GM12878 (cell line): ENCODE measurements at regions not wholly inside any gene's neighbourhood (a gene's known extent, or its start where the extent isn't known, plus 50 kb on each side); places are given as distances from the start of the nearest gene placed in this dataset.

Experiments used
- ATAC-seq: fragments of 200-7000 bp; cut with Tn5 transposase; 3 replicates; pipeline ENCODE4 v1.9.1; 2020; ENCODE audit warnings: mild to moderate bottlenecking, moderate library complexity
- BruUV-seq: library from RNA; stranded (reverse); fragments of 400-500 nt; replicated peaks from 2 replicates; lab custom pipeline; 2021; lab: Mats Ljungman, UMichigan
- CTCF ChIA-PET: fragments of 300-600 bp; sonication (Branson Sonifier 250); formaldehyde crosslinking; extraction: SDS; loops from one replicate; lab custom pipeline; 2021; ENCODE audit warnings: inconsistent platforms; lab: Yijun Ruan, JAX
- POLR2A ChIA-PET: fragments of 350-600 bp; formaldehyde crosslinking; extraction: SDS; loops from one replicate; lab custom pipeline; 2021; ENCODE audit warnings: inconsistent platforms; lab: Charles Lee
- RAD21 ChIA-PET: fragments of 300-600 bp; sonication (Branson Sonifier 250); formaldehyde crosslinking; loops from one replicate; lab custom pipeline; 2023; ENCODE audit warnings: antibody characterized with exemption; ENCODE audit not compliant: unreplicated experiment; lab: Charles Lee
- SMC1A ChIA-PET: fragments of 300-600 bp; sonication (Branson Sonifier 250); formaldehyde crosslinking; loops from one replicate; lab custom pipeline; 2023; ENCODE audit not compliant: unreplicated experiment, uncharacterized antibody; lab: Charles Lee
- DNase-seq: peaks from one replicate; pipeline ENCODE4 v3.0.0-alpha.2; 2011; ENCODE audit warnings: low read depth, low spot score
- FAIRE-seq: peaks from 3 replicates; lab custom pipeline; 2011; peaks lifted over from hg19 to GRCh38; lab: Jason Lieb, UNC
- H2AFZ ChIP-seq: 2 replicates; pipeline ENCODE4 v1.6.0; 2011; ENCODE audit warnings: low read depth, low read length, control low read depth; ENCODE audit not compliant: control insufficient read depth
- H3K27ac ChIP-seq: 2 replicates; pipeline ENCODE4 v1.5.1; 2011; ENCODE audit warnings: control low read depth; ENCODE audit not compliant: control insufficient read depth, insufficient read depth
- H3K27me3 ChIP-seq, 2 experiments: replicated peaks in 1 of 2; 2 replicates each; pipeline versions ENCODE4 v1.6.0 to v1.6.1; 2011; ENCODE audit warnings: low read length in 1 of 2; ENCODE audit not compliant: control insufficient read depth in 2 of 2, insufficient read depth in 2 of 2
- H3K36me3 ChIP-seq, 2 experiments: 2 replicates each; pipeline ENCODE4 v1.5.1; 2011; ENCODE audit warnings: low read length in 1 of 2; ENCODE audit not compliant: control insufficient read depth in 2 of 2, insufficient read depth in 2 of 2
- H3K4me1 ChIP-seq: 2 replicates; pipeline ENCODE4 v1.6.1; 2011; ENCODE audit warnings: mild to moderate bottlenecking, low read length, moderate library complexity, mixed read lengths; ENCODE audit not compliant: control insufficient read depth, insufficient read depth
- H3K4me2 ChIP-seq: 2 replicates; pipeline ENCODE4 v1.6.0; 2011; ENCODE audit warnings: control low read depth; ENCODE audit not compliant: control insufficient read depth, insufficient read depth
- H3K4me3 ChIP-seq: fragments of 200-600 bp; sonication (generic); 2 replicates; pipeline ENCODE4 v1.5.1; 2016
- H3K79me2 ChIP-seq: 2 replicates; pipeline ENCODE4 v1.6.0; 2011; ENCODE audit warnings: low read length; ENCODE audit not compliant: control insufficient read depth, insufficient read depth
- H3K9ac ChIP-seq: 2 replicates; pipeline ENCODE4 v1.8.0; 2011; ENCODE audit warnings: low read length, control low read depth, mixed read lengths; ENCODE audit not compliant: control insufficient read depth, insufficient read depth
- H3K9me3 ChIP-seq: replicated peaks from 3 replicates; pipeline ENCODE4 v1.5.1; 2011; ENCODE audit warnings: mild to moderate bottlenecking, low read length; ENCODE audit not compliant: control insufficient read depth, insufficient read depth
- H4K20me1 ChIP-seq: 2 replicates; pipeline ENCODE4 v1.6.0; 2011; ENCODE audit not compliant: control insufficient read depth, insufficient read depth
- CHD2 ChIP-seq: IDR thresholded peaks from 2 replicates; pipeline ENCODE4 v1.6.1; 2011; ENCODE audit warnings: low read depth, low read length, improper control_type of control experiment, borderline replicate concordance
- FOXM1 ChIP-seq: IDR thresholded peaks from 2 replicates; pipeline ENCODE4 v1.6.1; 2012; ENCODE audit warnings: low read depth, mild to moderate bottlenecking, inconsistent platforms, low read length, moderate library complexity
- MLLT1 ChIP-seq: fragments of 450-650 bp; IDR thresholded peaks from 2 replicates; pipeline ENCODE4 v1.6.1; 2016; ENCODE audit warnings: mild to moderate bottlenecking
- NFYB ChIP-seq: IDR thresholded peaks from 2 replicates; pipeline ENCODE4 v1.6.1; 2011; ENCODE audit warnings: low read depth, mild to moderate bottlenecking, low read length, improper control_type of control experiment, moderate library complexity; ENCODE audit not compliant: insufficient read depth
- PRDM15 ChIP-seq: fragments of 450-650 bp; formaldehyde crosslinking; IDR thresholded peaks from 2 replicates; pipeline ENCODE4 v1.4.0; 2020; ENCODE audit warnings: mild to moderate bottlenecking, moderate library complexity
- TCF12 ChIP-seq: IDR thresholded peaks from 2 replicates; pipeline ENCODE4 v1.6.1; 2011; ENCODE audit warnings: low read depth, mild to moderate bottlenecking, low read length
- YBX1 ChIP-seq: fragments of 450-650 bp; IDR thresholded peaks from 2 replicates; pipeline ENCODE4 v1.6.1; 2016; ENCODE audit warnings: antibody characterized with exemption
- WGBS: methylation state at CpG from one replicate; pipeline ENCODE4 v1.1.6; 2016; ENCODE audit warnings: low lambda C conversion rate; ENCODE audit not compliant: insufficient replicate concordance, insufficient coverage; ENCODE audit errors: missing lambda C conversion rate; 5-methylcytosine and 5-hydroxymethylcytosine counted together
- in situ Hi-C: fragments of 300-500 bp; cut with MboI; formaldehyde crosslinking; loops from 9 replicates; pipeline ENCODE4 v1.14.3; 2018; ENCODE audit warnings: mixed read lengths
- intact Hi-C: fragments of 100-400 bp; cut with micrococcal nuclease; formaldehyde crosslinking; loops from one replicate; pipeline ENCODE4 v1.14.2; 2022; ENCODE audit not compliant: unreplicated experiment
- TF ChIP-seq, protein P1 (sequence below): fragments of 450-650 bp; IDR thresholded peaks from 2 replicates; pipeline ENCODE4 v1.6.1; 2014; ENCODE audit warnings: mild to moderate bottlenecking

DNA sequence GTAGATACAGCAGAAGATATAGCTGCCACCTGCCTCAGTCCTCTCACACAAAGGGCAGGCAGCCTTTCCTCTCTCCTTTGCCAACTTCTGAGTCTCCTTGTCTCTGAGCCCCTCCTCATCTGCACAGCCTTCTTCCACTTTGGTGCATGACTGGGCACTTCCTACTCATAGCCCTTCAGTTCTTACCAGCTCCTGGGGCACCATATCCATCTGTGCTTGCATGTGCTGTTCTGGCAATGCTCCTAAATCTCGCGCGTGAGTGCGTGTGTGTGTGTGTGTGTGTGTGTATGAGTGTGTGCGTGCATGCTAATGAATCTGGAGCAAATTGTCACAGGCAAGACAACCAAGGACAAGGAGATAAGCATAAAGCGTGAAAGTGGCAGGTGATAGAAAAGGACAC is 1271.6 kb upstream of the SORCS1 start:
- no peak for DNase-seq
- Histone ChIP-seq H3K27me3 (no peaks in the 10 kb centered on the region), H4K20me1 (no peaks in the 10 kb centered on the region), H3K9ac (no peak overlapping the region), H3K9me3 (no peaks in the 10 kb centered on the region), H3K36me3 (no peaks in the 10 kb centered on the region), H3K79me2 (no peaks in the 10 kb centered on the region), H2AFZ (no peak overlapping the region), H3K4me3 (no peak overlapping the region), H3K4me1 (no peaks in the 10 kb centered on the region), H3K27ac (no peak overlapping the region), H3K4me2 (no peak overlapping the region)
- CTCF ChIA-PET = no interaction called here
- no TSS peak for BruUV-seq
- POLR2A ChIA-PET = no interaction called here
- intact Hi-C loops = no loop called here
- FAIRE-seq = no peak
- SMC1A ChIA-PET = no interaction called here
- TF ChIP-seq TCF12 = no peak
- TF ChIP-seq CHD2 = no peak
- no peak for TF ChIP-seq NFYB
- TF ChIP-seq, protein P1, sequence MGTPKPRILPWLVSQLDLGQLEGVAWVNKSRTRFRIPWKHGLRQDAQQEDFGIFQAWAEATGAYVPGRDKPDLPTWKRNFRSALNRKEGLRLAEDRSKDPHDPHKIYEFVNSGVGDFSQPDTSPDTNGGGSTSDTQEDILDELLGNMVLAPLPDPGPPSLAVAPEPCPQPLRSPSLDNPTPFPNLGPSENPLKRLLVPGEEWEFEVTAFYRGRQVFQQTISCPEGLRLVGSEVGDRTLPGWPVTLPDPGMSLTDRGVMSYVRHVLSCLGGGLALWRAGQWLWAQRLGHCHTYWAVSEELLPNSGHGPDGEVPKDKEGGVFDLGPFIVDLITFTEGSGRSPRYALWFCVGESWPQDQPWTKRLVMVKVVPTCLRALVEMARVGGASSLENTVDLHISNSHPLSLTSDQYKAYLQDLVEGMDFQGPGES = no peak
- TF ChIP-seq FOXM1 = no peak
- TF ChIP-seq YBX1 = no peak
- no peak for TF ChIP-seq PRDM15 (CRISPR knock-in tag)
- no peak for TF ChIP-seq MLLT1
- ATAC-seq = no peak
- 13% methylated on average over 6 of the region's 6 CpGs for WGBS
- RAD21 ChIA-PET = no interaction called here
- in situ Hi-C loops = no loop called here
